ENCODE measurements at regions not wholly inside any gene's neighbourhood (a gene's known extent, or its start where the extent isn't known, plus 50 kb on each side); places are given as distances from the start of the nearest gene placed in this dataset.

DNA sequence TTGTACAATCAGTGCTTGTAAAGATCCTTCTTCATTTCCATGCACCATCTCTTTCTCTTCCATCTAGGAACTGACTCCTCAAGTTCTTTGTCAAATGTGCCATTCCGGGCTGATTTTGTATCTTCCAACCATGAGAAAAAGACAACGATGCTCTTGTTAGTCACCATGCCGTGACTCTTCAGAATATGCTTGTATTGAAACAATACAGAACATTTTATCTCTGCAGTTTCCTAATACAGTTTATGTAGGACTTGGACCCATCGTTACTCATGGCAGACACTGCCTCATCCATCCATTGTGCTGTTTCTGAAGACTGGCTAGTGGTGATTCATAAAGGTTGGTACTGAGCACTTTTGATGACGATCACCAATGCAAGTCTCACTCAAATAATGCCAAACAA, 283.2 kb downstream of the KCNS3 start:
- no peak for DNase-seq (ENCODE audit: low read depth, low spot score)
- H3K27ac ChIP-seq, result no peak overlapping the region
- TF ChIP-seq POLR2AphosphoS5 (IDR thresholded peaks at IDR 0.05; ENCODE audit: borderline replicate concordance, low read depth, low read length) (no peak), FOXP2 (optimal IDR thresholded peaks at IDR 0.05; ENCODE audit: control extremely low read depth, extremely low read length, insufficient read depth) (no peak), EZH2 (IDR thresholded peaks at IDR 0.05) (no peak)

DNA sequence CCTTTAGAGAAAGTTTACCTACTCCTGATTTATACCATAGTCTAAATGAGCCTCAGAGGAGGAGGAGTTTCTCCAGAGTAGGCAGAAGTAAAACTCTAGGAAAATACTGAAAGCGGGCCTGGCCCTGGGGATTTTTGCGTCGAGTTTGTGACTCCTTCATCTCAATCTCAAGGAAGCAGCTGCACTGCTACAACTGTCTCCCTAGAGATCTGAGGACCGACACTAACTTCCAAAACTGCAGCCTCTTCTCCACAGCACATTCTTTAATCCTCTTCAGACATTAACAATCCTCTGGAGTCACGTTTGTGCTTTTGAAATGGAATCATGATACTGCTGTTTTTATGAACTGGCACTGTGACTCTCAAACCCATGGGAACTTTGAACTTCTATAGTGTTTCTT, 281.4 kb downstream of the KCNS3 start:
- DNase-seq (ENCODE audit: low read depth, low spot score), result no peak
- H3K4me3 ChIP-seq, result no peak overlapping the region
- TF ChIP-seq POLR2AphosphoS5 (IDR thresholded peaks at IDR 0.05; ENCODE audit: borderline replicate concordance, low read depth, low read length), result no peak
- TF ChIP-seq FOXP2 (optimal IDR thresholded peaks at IDR 0.05; ENCODE audit: control extremely low read depth, extremely low read length, insufficient read depth), result no peak
- TF ChIP-seq EZH2 (IDR thresholded peaks at IDR 0.05), result no peak
- H3K9ac ChIP-seq (ENCODE audit: insufficient read length), result no peak overlapping the region
- no peaks in the 10 kb centered on the region for H3K36me3 ChIP-seq (ENCODE audit: insufficient read depth, low read length)
- no peaks in the 10 kb centered on the region for H3K9me3 ChIP-seq (ENCODE audit: low read depth, low read length)
- no peak overlapping the region for H3K27ac ChIP-seq

More for the DNA sequence above, 283.2 kb downstream of the KCNS3 start:
- no peak overlapping the region for H3K4me3 ChIP-seq
- H3K9me3 ChIP-seq (ENCODE audit: low read depth, low read length), result no peaks in the 10 kb centered on the region
- no peak overlapping the region for H3K9ac ChIP-seq (ENCODE audit: insufficient read length)
- H3K36me3 ChIP-seq (ENCODE audit: insufficient read depth, low read length), result no peaks in the 10 kb centered on the region

- H3K4me3 ChIP-seq, result no peak overlapping the region
- DNase-seq (ENCODE audit: low read depth, low spot score), result no peak
- no peaks in the 10 kb centered on the region for H3K36me3 ChIP-seq (ENCODE audit: insufficient read depth, low read length)
- TF ChIP-seq FOXP2 (optimal IDR thresholded peaks at IDR 0.05; ENCODE audit: control extremely low read depth, extremely low read length, insufficient read depth), result no peak
- H3K9ac ChIP-seq (ENCODE audit: insufficient read length), result no peak overlapping the region
- H3K27ac ChIP-seq, result no peak overlapping the region
- H3K9me3 ChIP-seq (ENCODE audit: low read depth, low read length), result no peaks in the 10 kb centered on the region
Measured at GRCh38 chr2:18156421-18156820, 278.0 kb downstream of the KCNS3 start.

DNA sequence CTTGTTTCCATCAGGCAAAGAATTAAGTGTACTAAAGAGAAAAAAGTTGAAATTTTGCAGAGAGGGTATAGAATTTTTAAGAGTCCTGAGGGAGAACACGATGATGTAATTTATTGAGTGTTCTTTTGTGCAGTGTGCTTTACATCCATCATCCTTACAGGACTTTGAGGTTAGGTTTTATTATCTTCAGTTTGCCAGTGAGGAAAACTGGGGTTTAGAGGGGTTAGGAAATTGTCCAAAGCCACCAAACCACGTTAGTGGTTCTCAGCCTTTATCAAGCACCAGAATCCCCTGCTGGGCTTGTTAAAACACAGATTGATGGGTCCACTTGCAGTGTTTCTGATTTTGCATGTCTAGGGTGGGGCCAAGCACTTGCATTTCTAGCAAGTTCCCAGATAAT, 277.5 kb downstream of the KCNS3 start:
- no peak overlapping the region for H3K27ac ChIP-seq
- H3K36me3 ChIP-seq (ENCODE audit: insufficient read depth, low read length), result no peaks in the 10 kb centered on the region
- no peak for TF ChIP-seq FOXP2 (optimal IDR thresholded peaks at IDR 0.05; ENCODE audit: control extremely low read depth, extremely low read length, insufficient read depth)
- TF ChIP-seq EZH2 (IDR thresholded peaks at IDR 0.05), result no peak
- TF ChIP-seq POLR2AphosphoS5 (IDR thresholded peaks at IDR 0.05; ENCODE audit: borderline replicate concordance, low read depth, low read length), result no peak
- no peaks in the 10 kb centered on the region for H3K9me3 ChIP-seq (ENCODE audit: low read depth, low read length)
- no peak overlapping the region for H3K4me3 ChIP-seq
- no peak for DNase-seq (ENCODE audit: low read depth, low spot score)
- H3K9ac ChIP-seq (ENCODE audit: insufficient read length), result no peak overlapping the region

DNA sequence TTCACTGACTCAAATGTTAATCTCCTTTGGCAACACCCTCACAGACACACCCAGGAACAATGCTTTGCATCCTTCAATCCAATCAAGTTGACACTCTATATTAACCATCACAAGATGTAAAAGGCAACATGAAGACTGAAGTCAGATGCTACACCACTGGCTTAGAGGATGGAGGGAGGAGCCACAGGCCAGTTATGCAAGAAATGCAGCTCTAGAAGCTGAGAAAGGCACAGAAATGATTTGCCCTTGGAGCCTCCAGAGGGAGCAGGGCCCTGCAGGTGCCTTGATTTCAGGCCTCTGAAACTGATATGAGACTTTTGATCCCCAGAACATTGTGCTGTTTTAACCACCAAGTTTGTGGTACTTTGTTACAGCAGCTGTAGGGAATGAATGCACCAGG, 276.3 kb downstream of the KCNS3 start:
- DNase-seq (ENCODE audit: low read depth, low spot score), result no peak
- no peak overlapping the region for H3K4me3 ChIP-seq
- H3K9ac ChIP-seq (ENCODE audit: insufficient read length), result no peak overlapping the region
- no peaks in the 10 kb centered on the region for H3K36me3 ChIP-seq (ENCODE audit: insufficient read depth, low read length)
- TF ChIP-seq EZH2 (IDR thresholded peaks at IDR 0.05), result no peak
- no peak for TF ChIP-seq POLR2AphosphoS5 (IDR thresholded peaks at IDR 0.05; ENCODE audit: borderline replicate concordance, low read depth, low read length)
- no peak for TF ChIP-seq FOXP2 (optimal IDR thresholded peaks at IDR 0.05; ENCODE audit: control extremely low read depth, extremely low read length, insufficient read depth)
- H3K27ac ChIP-seq, result no peak overlapping the region
- H3K9me3 ChIP-seq (ENCODE audit: low read depth, low read length), result no peaks in the 10 kb centered on the region

DNA sequence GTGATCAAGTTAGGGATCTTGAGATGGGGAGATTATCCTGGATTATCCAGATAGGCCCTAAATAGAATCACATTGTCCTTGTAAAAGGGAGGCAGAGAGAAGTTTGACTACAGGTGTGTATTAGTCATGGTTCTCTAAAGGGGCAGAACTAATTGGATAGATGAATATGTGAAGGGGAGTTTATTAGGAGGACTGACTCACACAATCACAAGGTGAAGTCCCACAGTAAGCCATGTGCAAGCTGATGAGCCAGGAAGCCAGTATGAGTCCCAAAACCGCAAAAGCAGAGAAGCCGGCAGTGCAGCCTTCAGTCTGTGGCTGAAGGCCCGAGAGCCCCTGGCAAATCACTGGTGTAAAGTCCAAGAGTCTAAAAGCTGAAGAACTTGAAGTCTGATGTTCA, 275.8 kb downstream of the KCNS3 start:
- no peak for DNase-seq (ENCODE audit: low read depth, low spot score)
- no peak for TF ChIP-seq POLR2AphosphoS5 (IDR thresholded peaks at IDR 0.05; ENCODE audit: borderline replicate concordance, low read depth, low read length)
- TF ChIP-seq EZH2 (IDR thresholded peaks at IDR 0.05), result no peak
- TF ChIP-seq FOXP2 (optimal IDR thresholded peaks at IDR 0.05; ENCODE audit: control extremely low read depth, extremely low read length, insufficient read depth), result no peak
- Histone ChIP-seq H3K36me3 (ENCODE audit: insufficient read depth, low read length) (no peaks in the 10 kb centered on the region), H3K9ac (ENCODE audit: insufficient read length) (no peak overlapping the region), H3K9me3 (ENCODE audit: low read depth, low read length) (no peaks in the 10 kb centered on the region), H3K4me3 (no peak overlapping the region), H3K27ac (no peak overlapping the region)

GRCh38 chr2:18153741-18154140, 275.3 kb downstream of the KCNS3 start:
- H3K9me3 ChIP-seq (ENCODE audit: low read depth, low read length), result no peaks in the 10 kb centered on the region
- no peak overlapping the region for H3K9ac ChIP-seq (ENCODE audit: insufficient read length)
- TF ChIP-seq EZH2 (IDR thresholded peaks at IDR 0.05), result no peak
- TF ChIP-seq POLR2AphosphoS5 (IDR thresholded peaks at IDR 0.05; ENCODE audit: borderline replicate concordance, low read depth, low read length), result no peak
- no peak for TF ChIP-seq FOXP2 (optimal IDR thresholded peaks at IDR 0.05; ENCODE audit: control extremely low read depth, extremely low read length, insufficient read depth)
- H3K36me3 ChIP-seq (ENCODE audit: insufficient read depth, low read length), result no peaks in the 10 kb centered on the region
- no peak overlapping the region for H3K4me3 ChIP-seq
- DNase-seq (ENCODE audit: low read depth, low spot score), result no peak
- no peak overlapping the region for H3K27ac ChIP-seq

GRCh38 chr2:18151237-18151636, 272.8 kb downstream of the KCNS3 start:
- no peak overlapping the region for H3K27ac ChIP-seq
- DNase-seq (ENCODE audit: low read depth, low spot score), result no peak
- H3K9ac ChIP-seq (ENCODE audit: insufficient read length), result no peak overlapping the region
- TF ChIP-seq EZH2 (IDR thresholded peaks at IDR 0.05), result no peak
- no peak for TF ChIP-seq POLR2AphosphoS5 (IDR thresholded peaks at IDR 0.05; ENCODE audit: borderline replicate concordance, low read depth, low read length)
- no peak for TF ChIP-seq FOXP2 (optimal IDR thresholded peaks at IDR 0.05; ENCODE audit: control extremely low read depth, extremely low read length, insufficient read depth)
- H3K36me3 ChIP-seq (ENCODE audit: insufficient read depth, low read length), result no peaks in the 10 kb centered on the region
- no peak overlapping the region for H3K4me3 ChIP-seq
- no peaks in the 10 kb centered on the region for H3K9me3 ChIP-seq (ENCODE audit: low read depth, low read length)

DNA sequence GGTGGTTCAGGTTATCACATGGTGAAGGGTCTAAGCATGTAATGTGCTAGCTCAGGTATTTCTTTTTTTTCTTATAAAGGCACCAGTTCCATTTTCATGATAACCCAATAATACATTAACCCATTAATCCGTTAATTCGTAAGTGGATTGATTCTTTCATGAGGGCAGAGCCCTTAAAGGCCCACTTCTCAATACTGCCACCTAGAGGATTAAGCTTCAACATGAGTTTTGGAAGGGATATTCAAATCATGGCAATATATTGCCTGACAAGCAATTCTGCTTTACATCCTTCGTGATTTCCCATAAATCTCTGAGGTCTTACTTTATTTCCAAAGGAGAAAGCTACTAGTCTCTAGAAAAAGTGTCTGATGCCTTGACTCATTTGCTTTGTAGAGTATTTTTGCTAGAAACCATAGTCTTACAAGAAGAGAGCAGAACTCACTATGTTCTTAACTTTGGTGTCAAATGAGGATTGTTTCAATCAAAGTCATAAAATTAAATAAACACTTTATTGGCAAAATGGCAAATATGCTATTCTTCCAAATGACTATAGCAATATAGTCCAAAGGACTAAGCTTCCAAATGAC, 271.3 kb downstream of the KCNS3 start:
- Histone ChIP-seq H3K27ac (no peak overlapping the region), H3K36me3 (ENCODE audit: insufficient read depth, low read length) (no peaks in the 10 kb centered on the region), H3K9me3 (ENCODE audit: low read depth, low read length) (no peaks in the 10 kb centered on the region), H3K4me3 (no peak overlapping the region), H3K9ac (ENCODE audit: insufficient read length) (no peak overlapping the region)
- peak; percentile 12 for DNase-seq (ENCODE audit: low read depth, low spot score)
- TF ChIP-seq FOXP2 (optimal IDR thresholded peaks at IDR 0.05; ENCODE audit: control extremely low read depth, extremely low read length, insufficient read depth), result no peak
- no peak for TF ChIP-seq POLR2AphosphoS5 (IDR thresholded peaks at IDR 0.05; ENCODE audit: borderline replicate concordance, low read depth, low read length)
- TF ChIP-seq EZH2 (IDR thresholded peaks at IDR 0.05), result no peak

Measured in SK-N-MC (cell line).